NCI-H2029 treated with DMSO at 0.1 percent for 48 hours (cell line): ENCODE measurements at regions not wholly inside any gene's neighbourhood (a gene's known extent, or its start where the extent isn't known, plus 50 kb on each side); places are given as distances from the start of the nearest gene placed in this dataset.
"Not testable (repeated sequence)": the region's sequence is repeated elsewhere in the genome, so short reads cannot be mapped to it uniquely, and the experiment has no call there.

Source experiments
- DNase-seq: peaks from one replicate; lab custom pipeline; 2025; lab: John Stamatoyannopoulos, UW

GRCh38 chr2:13414897-13415296 is 698.2 kb downstream of the TRIB2 start:
- no peak for DNase-seq

- DNase-seq = no peak
Measured at GRCh38 chr2:13433954-13434353, 717.2 kb downstream of the TRIB2 start.

GRCh38 chr2:13443554-13444261 is 727.0 kb downstream of the TRIB2 start:
- DNase-seq = not testable (repeated sequence)

GRCh38 chr2:13462464-13462863 is 745.7 kb downstream of the TRIB2 start:
- DNase-seq = no peak

GRCh38 chr2:13466076-13466475 is 749.3 kb downstream of the TRIB2 start:
- DNase-seq = no peak

GRCh38 chr2:13474538-13474937 is 757.8 kb downstream of the TRIB2 start:
- DNase-seq = no peak

- DNase-seq = no peak
Measured at GRCh38 chr2:13480057-13480456, 763.3 kb downstream of the TRIB2 start.

- DNase-seq = no peak
Measured at GRCh38 chr2:13481201-13481600, 764.5 kb downstream of the TRIB2 start.

GRCh38 chr2:13485256-13485655 is 768.5 kb downstream of the TRIB2 start:
- DNase-seq = no peak

GRCh38 chr2:13488965-13489364 is 772.2 kb downstream of the TRIB2 start:
- DNase-seq = no peak

- no peak for DNase-seq
Measured at GRCh38 chr2:13492262-13492661, 775.5 kb downstream of the TRIB2 start.

- DNase-seq = no peak
Measured at GRCh38 chr2:13495051-13495450, 778.3 kb downstream of the TRIB2 start.

GRCh38 chr2:13504808-13505207 is 788.1 kb downstream of the TRIB2 start:
- no peak for DNase-seq

- no peak for DNase-seq
Measured at GRCh38 chr2:13508671-13509070, 791.9 kb downstream of the TRIB2 start.

- no peak for DNase-seq
Measured at GRCh38 chr2:13515254-13515653, 798.5 kb downstream of the TRIB2 start.

- DNase-seq = no peak
Measured at GRCh38 chr2:13522096-13522495, 805.4 kb downstream of the TRIB2 start.

- DNase-seq = no peak
Measured at GRCh38 chr2:13522917-13523821, 806.4 kb downstream of the TRIB2 start.

GRCh38 chr2:13524492-13524891 is 807.8 kb downstream of the TRIB2 start:
- DNase-seq = no peak

- not testable (repeated sequence) for DNase-seq
Measured at GRCh38 chr2:13531735-13532410, 815.1 kb downstream of the TRIB2 start.

- DNase-seq = not testable (repeated sequence)
Measured at GRCh38 chr2:13532781-13533523, 816.2 kb downstream of the TRIB2 start.

- DNase-seq = no peak
Measured at GRCh38 chr2:13533524-13533922, 816.8 kb downstream of the TRIB2 start.

GRCh38 chr2:13536941-13537340 is 820.2 kb downstream of the TRIB2 start:
- no peak for DNase-seq
